HepG2 (cell line): ENCODE measurements at regions not wholly inside any gene's neighbourhood (a gene's known extent, or its start where the extent isn't known, plus 50 kb on each side); places are given as distances from the start of the nearest gene placed in this dataset.

ENCODE experiments used
- ATAC-seq: fragments of 200-7000 bp; cut with Tn5 transposase; 3 replicates; pipeline ENCODE4 v1.9.1; 2020; ENCODE audit warnings: mild to moderate bottlenecking, moderate library complexity
- BruUV-seq: library from RNA; stranded (reverse); fragments of 400-500 nt; replicated peaks from 2 replicates; lab custom pipeline; 2021; lab: Mats Ljungman, UMichigan
- CTCF ChIA-PET: fragments of 300-600 bp; formaldehyde crosslinking; extraction: SDS; loops from one replicate; lab custom pipeline; 2021; ENCODE audit warnings: low total read pairs, inconsistent platforms, low intra/inter-chr PET ratio; lab: Yijun Ruan, JAX
- POLR2A ChIA-PET: fragments of 350-600 bp; sonication (Branson Sonifier 250); formaldehyde crosslinking; loops from one replicate; lab custom pipeline; 2020; ENCODE audit warnings: antibody characterized with exemption, inconsistent platforms; lab: Yijun Ruan, JAX
- DNase-seq: peaks from one replicate; pipeline ENCODE4 v3.0.0-alpha.2; 2015; ENCODE audit warnings: low spot score
- FAIRE-seq: peaks from 3 replicates; lab custom pipeline; 2011; peaks lifted over from hg19 to GRCh38; lab: Jason Lieb, UNC
- H2AFZ ChIP-seq: one replicate; pipeline ENCODE4 v1.6.1; 2011; ENCODE audit warnings: low read length, inconsistent platforms
- H3K27ac ChIP-seq: fragments of 300-600 bp; 3 replicates; pipeline ENCODE4 v1.8.0; 2011; ENCODE audit warnings: mixed run types, mild to moderate bottlenecking, mixed read lengths, low read length, inconsistent platforms; ENCODE audit not compliant: insufficient read depth; ENCODE audit errors: extremely low read length
- H3K27me3 ChIP-seq, 2 experiments: fragments of 200-600 bp in 1 of 2; 2 replicates in 1 of 2; 3 replicates in 1 of 2; pipeline versions ENCODE4 v1.6.0 to v1.8.0; 2011; ENCODE audit warnings: low read length in 2 of 2, mild to moderate bottlenecking in 2 of 2, moderate library complexity in 2 of 2, inconsistent platforms in 1 of 2; ENCODE audit not compliant: insufficient read depth in 2 of 2, control insufficient read depth in 1 of 2
- H3K36me3 ChIP-seq, 2 experiments: fragments of 200-600 bp in 1 of 2; replicated peaks in 1 of 2; 2 replicates in 1 of 2; 3 replicates in 1 of 2; pipeline versions ENCODE4 v1.5.1 to v1.8.0; 2011; ENCODE audit warnings: low read length in 2 of 2, inconsistent platforms in 1 of 2; ENCODE audit not compliant: insufficient read depth in 2 of 2, control insufficient read depth in 1 of 2
- H3K4me1 ChIP-seq: 2 replicates; pipeline ENCODE4 v1.5.1; 2012; ENCODE audit warnings: low read length, inconsistent platforms; ENCODE audit not compliant: insufficient read depth
- H3K4me2 ChIP-seq: 2 replicates; pipeline ENCODE4 v1.6.0; 2011; ENCODE audit warnings: low read depth, low read length, inconsistent platforms
- H3K4me3 ChIP-seq, 3 experiments: fragments of 200-600 bp in 1 of 3; sonication (generic), shearing (Covaris generic) in 1 of 3; replicated peaks in 1 of 3; 2 replicates each; pipeline ENCODE4 v1.5.1; 2011 to 2016; ENCODE audit warnings: low read length in 3 of 3, inconsistent platforms in 2 of 3, low read depth in 2 of 3, mild to moderate bottlenecking in 2 of 3, control low read depth in 1 of 3, mixed read lengths in 1 of 3; ENCODE audit not compliant: insufficient read depth in 1 of 3
- H3K79me2 ChIP-seq: one replicate; pipeline ENCODE4 v1.6.1; 2011; ENCODE audit warnings: low read length, inconsistent platforms; ENCODE audit not compliant: insufficient read depth
- H3K9ac ChIP-seq: 2 replicates; pipeline ENCODE4 v1.6.0; 2011; ENCODE audit warnings: mild to moderate bottlenecking, low read depth, low read length, inconsistent platforms; ENCODE audit not compliant: insufficient read depth
- H3K9me3 ChIP-seq: 2 replicates; pipeline ENCODE4 v1.5.1; 2012; ENCODE audit warnings: mild to moderate bottlenecking, low read length
- H4K20me1 ChIP-seq: 2 replicates; pipeline ENCODE4 v1.6.0; 2011; ENCODE audit warnings: inconsistent platforms, mild to moderate bottlenecking, low read length, moderate library complexity; ENCODE audit not compliant: insufficient read depth
- ARID5B ChIP-seq: IDR thresholded peaks from 2 replicates; pipeline ENCODE4 v1.4.0; 2020; ENCODE audit warnings: mild to moderate bottlenecking, missing genetic modification reagents
- ATAD3A ChIP-seq: sonication (generic); formaldehyde crosslinking; IDR thresholded peaks from 2 replicates; pipeline ENCODE4 v1.4.0; 2020; ENCODE audit warnings: missing genetic modification reagents
- MXD4 ChIP-seq: IDR thresholded peaks from 2 replicates; pipeline ENCODE4 v1.6.1; 2016; ENCODE audit warnings: mild to moderate bottlenecking, missing biosample characterization, missing genetic modification reagents
- NFE2 ChIP-seq: sonication (generic); formaldehyde crosslinking; IDR thresholded peaks from 2 replicates; pipeline ENCODE4 v1.4.0; 2020; ENCODE audit warnings: missing genetic modification reagents
- NFE2L2 ChIP-seq: fragments of 150-350 bp; IDR thresholded peaks from 2 replicates; pipeline ENCODE4 v1.6.1; 2014; ENCODE audit warnings: low read length
- ZBTB37 ChIP-seq: sonication (generic); formaldehyde crosslinking; IDR thresholded peaks from 2 replicates; pipeline ENCODE4 v1.4.0; 2020; ENCODE audit warnings: mild to moderate bottlenecking, missing genetic modification reagents
- ZKSCAN8 ChIP-seq: IDR thresholded peaks from 2 replicates; pipeline ENCODE4 v1.6.1; 2016; ENCODE audit warnings: borderline replicate concordance, missing genetic modification reagents, missing compliant biosample characterization
- ZNF3 ChIP-seq: IDR thresholded peaks from 2 replicates; pipeline ENCODE4 v1.7.0; 2017; ENCODE audit warnings: inconsistent platforms
- WGBS: methylation state at CpG from one replicate; pipeline ENCODE4 v1.1.6; 2017; ENCODE audit warnings: low lambda C conversion rate; 5-methylcytosine and 5-hydroxymethylcytosine counted together
- in situ Hi-C: cut with HindIII; loops from 2 replicates; pipeline ENCODE4 v1.10.0; 2017; ENCODE audit warnings: low pct_unique_long_range_greater_than_20kb; ENCODE audit not compliant: extremely low pct_ligation_motif_present
- intact Hi-C: fragments of 100-400 bp; cut with micrococcal nuclease; formaldehyde crosslinking; loops from one replicate; pipeline ENCODE4 v1.10.0; 2022; ENCODE audit not compliant: unreplicated experiment
- TF ChIP-seq, protein P1 (sequence below): sonication (generic); formaldehyde crosslinking; IDR thresholded peaks from 2 replicates; pipeline ENCODE4 v1.4.0; 2020; ENCODE audit warnings: mild to moderate bottlenecking, low read depth, missing genetic modification reagents
- TF ChIP-seq, protein P2 (sequence below): sonication (generic); formaldehyde crosslinking; IDR thresholded peaks from 2 replicates; pipeline ENCODE4 v1.4.0; 2020; ENCODE audit warnings: missing genetic modification reagents

DNA sequence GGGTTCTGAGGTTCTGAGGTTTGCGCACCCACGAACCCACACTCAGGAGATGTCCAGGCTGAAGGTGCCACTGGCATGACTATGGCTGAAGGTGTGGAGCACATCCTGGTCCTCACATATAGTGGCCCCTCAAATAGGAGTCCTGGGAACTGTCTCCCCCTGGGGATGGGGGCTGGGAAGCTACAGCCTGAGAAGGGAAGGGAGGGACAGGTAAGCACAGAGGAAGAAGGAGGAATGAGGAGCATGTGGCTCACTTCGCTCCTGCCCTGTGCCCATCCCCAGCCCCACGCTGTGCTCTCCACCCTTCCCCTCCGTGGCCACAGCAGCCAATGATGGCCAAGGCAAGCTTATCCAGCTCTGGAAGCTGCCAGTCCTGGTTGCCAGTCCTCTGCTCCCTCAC, 123.9 kb upstream of the LHX1 start:
- H3K9me3 ChIP-seq = no peaks in the 10 kb centered on the region
- POLR2A ChIA-PET = no interaction called here
- no peak for TF ChIP-seq MXD4 (CRISPR knock-in tag)
- TF ChIP-seq, protein P1, sequence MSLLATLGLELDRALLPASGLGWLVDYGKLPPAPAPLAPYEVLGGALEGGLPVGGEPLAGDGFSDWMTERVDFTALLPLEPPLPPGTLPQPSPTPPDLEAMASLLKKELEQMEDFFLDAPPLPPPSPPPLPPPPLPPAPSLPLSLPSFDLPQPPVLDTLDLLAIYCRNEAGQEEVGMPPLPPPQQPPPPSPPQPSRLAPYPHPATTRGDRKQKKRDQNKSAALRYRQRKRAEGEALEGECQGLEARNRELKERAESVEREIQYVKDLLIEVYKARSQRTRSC (CRISPR knock-in tag) = no peak
- no peak for TF ChIP-seq ZKSCAN8 (CRISPR knock-in tag)
- TF ChIP-seq ZNF3 (CRISPR knock-in tag) = no peak
- no peak for TF ChIP-seq ZBTB37
- TF ChIP-seq, protein P2, sequence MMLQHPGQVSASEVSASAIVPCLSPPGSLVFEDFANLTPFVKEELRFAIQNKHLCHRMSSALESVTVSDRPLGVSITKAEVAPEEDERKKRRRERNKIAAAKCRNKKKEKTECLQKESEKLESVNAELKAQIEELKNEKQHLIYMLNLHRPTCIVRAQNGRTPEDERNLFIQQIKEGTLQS (CRISPR knock-in tag) = no peak
- no peak for TF ChIP-seq NFE2
- TF ChIP-seq NFE2L2 = no peak
- TF ChIP-seq ATAD3A (CRISPR knock-in tag) = no peak
- TF ChIP-seq ARID5B = no peak
- WGBS = 65% methylated on average over 5 of the region's 5 CpGs
- CTCF ChIA-PET = no interaction called here
- no peaks in the 10 kb centered on the region for H3K36me3 ChIP-seq
- DNase-seq (no peak), FAIRE-seq (no peak), ATAC-seq (no peak)
- no peaks in the 10 kb centered on the region for H3K4me1 ChIP-seq
- no peak overlapping the region for H3K27ac ChIP-seq
- intact Hi-C loops (no loop called here), in situ Hi-C loops (no loop called here)
- no peaks in the 10 kb centered on the region for H4K20me1 ChIP-seq
- no peaks in the 10 kb centered on the region for H3K79me2 ChIP-seq
- no TSS peak for BruUV-seq
- no peak overlapping the region for H3K9ac ChIP-seq
- no peak overlapping the region for H2AFZ ChIP-seq
- no peak overlapping the region for H3K4me2 ChIP-seq
- no peak overlapping the region for H3K4me3 ChIP-seq
- peaks cover 6 to 75% of the 10 kb centered on the region in 2 experiments for H3K27me3 ChIP-seq
